Heart left ventricle (tissue), 16 donors: ENCODE measurements at regions not wholly inside any gene's neighbourhood (a gene's known extent, or its start where the extent isn't known, plus 50 kb on each side); places are given as distances from the start of the nearest gene placed in this dataset.

Experiments used
- ATAC-seq, 4 donors: fragments of 200-7000 bp; cut with Tn5 transposase; one replicate each; pipeline ENCODE4 v1.9.1; 2020 to 2022; ENCODE audit warnings: moderate library complexity in 4 of 4, mild to moderate bottlenecking in 3 of 4, moderate number of reproducible peaks in 1 of 4
- DNase-seq, 5 donors: peaks; one replicate each; pipeline ENCODE4 v3.0.0-alpha.2; 2020
- H3K27ac ChIP-seq, 12 donors: fragments of 200-600 bp; sonication (generic) in 4 of 12; one replicate each; pipeline versions ENCODE4 v1.5.0 to v1.8.0; 2016 to 2022; ENCODE audit warnings: mild to moderate bottlenecking in 2 of 12
- H3K27me3 ChIP-seq, 9 donors: fragments of 200-600 bp; sonication (generic) in 2 of 9; one replicate each; pipeline versions ENCODE4 v1.5.1 to v1.8.0; 2016 to 2022; ENCODE audit warnings: mild to moderate bottlenecking in 3 of 9
- H3K36me3 ChIP-seq, 9 donors: fragments of 200-600 bp; sonication (generic) in 2 of 9; one replicate each; pipeline versions ENCODE4 v1.5.0 to v1.8.0; 2018 to 2022; ENCODE audit warnings: mild to moderate bottlenecking in 2 of 9
- H3K4me1 ChIP-seq, 12 donors: fragments of 200-600 bp; sonication (generic) in 4 of 12; one replicate each; pipeline versions ENCODE4 v1.5.0 to v1.8.0; 2016 to 2022; ENCODE audit warnings: mild to moderate bottlenecking in 3 of 12
- H3K4me3 ChIP-seq, 12 donors: fragments of 200-600 bp; sonication (generic) in 4 of 12; one replicate each; pipeline versions ENCODE4 v1.5.0 to v1.8.0; 2017 to 2022; ENCODE audit warnings: mild to moderate bottlenecking in 9 of 12, moderate library complexity in 4 of 12
- H3K9me3 ChIP-seq, 12 donors: fragments of 200-600 bp; sonication (generic) in 4 of 12; one replicate each; pipeline versions ENCODE4 v1.5.0 to v1.8.0; 2016 to 2022; ENCODE audit warnings: mild to moderate bottlenecking in 1 of 12
- POLR2A ChIP-seq, 2 donors: fragments of 450-650 bp; IDR thresholded peaks; one replicate each; pipeline ENCODE4 v1.6.1; 2017; ENCODE audit warnings: antibody characterized with exemption in 2 of 2, mild to moderate bottlenecking in 2 of 2, moderate library complexity in 2 of 2
- WGBS, 4 donors: extraction: QIAGEN DNeasy Blood & Tissue Kit in 2 of 4; methylation state at CpG; one replicate each; pipeline versions ENCODE4 v1.1.5 to v1.1.7; 2013 to 2018; 5-methylcytosine and 5-hydroxymethylcytosine counted together
- intact Hi-C, 10 donors: fragments of 100-400 bp; cut with DNase I; formaldehyde crosslinking; loops; one replicate each; pipeline versions ENCODE4 v1.11.1 to v1.14.2; 2022
- TF ChIP-seq, protein P1 (sequence below), 12 donors: fragments of 200-600 bp; sonication (generic) in 4 of 12; IDR thresholded peaks; one replicate each; pipeline versions ENCODE4 v1.5.0 to v1.8.0; 2018 to 2022; ENCODE audit warnings: antibody characterized with exemption in 12 of 12, mild to moderate bottlenecking in 5 of 12
- donor health status: ischemic (EF 13 %, LVEDD 7.1; RV severe dilation, severe dysfunction).
- donor health status: healthy with polysubstance abuse.
- donor health status: DM: no; HTN: yes; CAD: no.
- donor health status: DM: no; HTN: no; CAD: no.
- donor health status: ischemic (EF 25% LVEDD 6.9; RV normal size, moderate dysfunction).
- donor health status: ischemic (EF 25% LVEDD 5.7; RV mildly dilated, moderate dysfunction).
- donor health status: healthy.
- donor health status: DM: yes; HTN: yes; CAD: no.
- donor health status: ischemic (EF 35%, LVEDD 5.7; RV mildly dilated, moderate dysfunction).
- donor health status: nonischemic (EF 11% LVEDD 7.7; RV severe dilation, severe dysfunction).
- donor health status: DM: yes; HTN: yes; CAD: no.
- donor health status: PGD.
- donor health status: ischemic (EF 29% LVEDD 5.4; RV normal size, mild dysfunction).
- donor health status: nonischemic (EF 23%, LVEDD 6.1; RV moderate dilation, normal function).

DNA sequence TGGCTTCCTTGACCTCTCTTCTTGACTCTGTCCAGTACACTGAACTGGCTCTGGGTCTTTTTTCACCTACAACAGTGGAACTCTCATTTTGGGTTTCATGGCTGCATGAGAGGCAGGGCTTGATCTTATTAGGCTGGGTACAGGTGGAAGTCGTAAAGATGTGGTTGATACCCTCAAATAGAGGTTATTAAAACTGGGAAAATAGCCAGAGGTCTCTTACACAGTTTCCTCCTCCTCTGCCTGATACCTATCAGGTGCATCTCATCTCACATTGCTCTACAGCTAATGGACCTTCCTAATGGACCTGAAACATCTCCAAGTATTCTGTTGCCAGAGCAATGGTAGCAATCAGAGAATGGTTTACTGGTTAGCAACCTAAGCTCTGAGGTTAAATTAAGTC lies 231.8 kb downstream of the ETAA1 start:
- DNase-seq (no peak), ATAC-seq (no peak)
- intact Hi-C loops = no loop called here
- TF ChIP-seq, protein P1, sequence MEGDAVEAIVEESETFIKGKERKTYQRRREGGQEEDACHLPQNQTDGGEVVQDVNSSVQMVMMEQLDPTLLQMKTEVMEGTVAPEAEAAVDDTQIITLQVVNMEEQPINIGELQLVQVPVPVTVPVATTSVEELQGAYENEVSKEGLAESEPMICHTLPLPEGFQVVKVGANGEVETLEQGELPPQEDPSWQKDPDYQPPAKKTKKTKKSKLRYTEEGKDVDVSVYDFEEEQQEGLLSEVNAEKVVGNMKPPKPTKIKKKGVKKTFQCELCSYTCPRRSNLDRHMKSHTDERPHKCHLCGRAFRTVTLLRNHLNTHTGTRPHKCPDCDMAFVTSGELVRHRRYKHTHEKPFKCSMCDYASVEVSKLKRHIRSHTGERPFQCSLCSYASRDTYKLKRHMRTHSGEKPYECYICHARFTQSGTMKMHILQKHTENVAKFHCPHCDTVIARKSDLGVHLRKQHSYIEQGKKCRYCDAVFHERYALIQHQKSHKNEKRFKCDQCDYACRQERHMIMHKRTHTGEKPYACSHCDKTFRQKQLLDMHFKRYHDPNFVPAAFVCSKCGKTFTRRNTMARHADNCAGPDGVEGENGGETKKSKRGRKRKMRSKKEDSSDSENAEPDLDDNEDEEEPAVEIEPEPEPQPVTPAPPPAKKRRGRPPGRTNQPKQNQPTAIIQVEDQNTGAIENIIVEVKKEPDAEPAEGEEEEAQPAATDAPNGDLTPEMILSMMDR (IDR thresholded peaks at IDR 0.05) = no peak
- Histone ChIP-seq H3K4me1 (no peaks in the 10 kb centered on the region), H3K27me3 (no peaks in the 10 kb centered on the region), H3K4me3 (no peak overlapping the region), H3K27ac (no peak overlapping the region), H3K36me3 (no peaks in the 10 kb centered on the region), H3K9me3 (peaks cover 0 to 3% (median 0%) of the 10 kb centered on the region in 12 donors)
- WGBS, 4 donors = 69 to 80% (median 75%) methylated on average over 1 of the region's 1 CpG

GRCh38 chr2:67631483-67631882 lies 234.3 kb downstream of the ETAA1 start:
- Histone ChIP-seq H3K9me3 (no peaks in the 10 kb centered on the region), H3K36me3 (no peaks in the 10 kb centered on the region), H3K27ac (no peak overlapping the region), H3K4me1 (no peaks in the 10 kb centered on the region), H3K27me3 (no peaks in the 10 kb centered on the region), H3K4me3 (no peak overlapping the region)
- no peak for TF ChIP-seq POLR2A (IDR thresholded peaks at IDR 0.05)
- TF ChIP-seq, protein P1 (IDR thresholded peaks at IDR 0.05) = no peak
- ATAC-seq (no peak), DNase-seq (no peak)
- intact Hi-C loops = no loop called here

GRCh38 chr2:67633212-67633856 lies 236.2 kb downstream of the ETAA1 start:
- intact Hi-C loops = no loop called here
- ATAC-seq = no peak
- WGBS, 4 donors = 71 to 81% (median 75%) methylated on average over 3 of the region's 3 CpGs

DNA sequence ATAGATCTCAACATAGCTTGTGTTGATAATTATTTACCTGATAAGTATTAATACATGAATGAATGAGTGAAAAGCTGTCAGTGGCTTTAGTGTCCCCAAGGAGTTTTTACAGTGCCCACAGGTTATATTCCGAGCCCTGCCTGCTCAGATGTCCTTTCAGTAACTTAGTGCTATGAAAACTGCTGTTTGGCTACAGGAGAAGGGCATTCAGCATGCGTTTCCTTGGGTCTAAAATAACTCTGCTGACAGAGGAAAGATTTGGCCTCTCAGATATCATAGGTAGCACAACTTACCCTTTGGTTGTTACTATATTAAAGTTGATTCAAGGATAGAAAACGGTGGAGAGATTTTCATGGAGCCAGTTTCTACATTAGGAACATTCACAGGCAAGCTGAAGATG lies 241.0 kb downstream of the ETAA1 start:
- Histone ChIP-seq H3K4me3 (no peak overlapping the region), H3K27ac (peak overlapping the region in 2 of 12 donors; percentile 4 to 30), H3K36me3 (no peaks in the 10 kb centered on the region), H3K27me3 (no peaks in the 10 kb centered on the region), H3K9me3 (no peaks in the 10 kb centered on the region), H3K4me1 (peaks cover 0 to 10% (median 0%) of the 10 kb centered on the region in 12 donors)
- intact Hi-C loops = no loop called here
- no peak for DNase-seq
- TF ChIP-seq, protein P1 (IDR thresholded peaks at IDR 0.05) = no peak
- TF ChIP-seq POLR2A (IDR thresholded peaks at IDR 0.05) = no peak
- WGBS, 4 donors = 18 to 23% (median 20%) methylated on average over 3 of the region's 3 CpGs
- ATAC-seq = peak in 2 of 4 donors; percentile 82 to 83

More at GRCh38 chr2:67633212-67633856, 236.2 kb downstream of the ETAA1 start:
- Histone ChIP-seq H3K27me3 (no peaks in the 10 kb centered on the region), H3K4me3 (no peak overlapping the region), H3K9me3 (no peaks in the 10 kb centered on the region), H3K4me1 (peaks cover 0 to 1% (median 0%) of the 10 kb centered on the region in 12 donors), H3K36me3 (no peaks in the 10 kb centered on the region), H3K27ac (no peak overlapping the region)
- DNase-seq = no peak
- TF ChIP-seq POLR2A (IDR thresholded peaks at IDR 0.05) = no peak
- TF ChIP-seq, protein P1 (IDR thresholded peaks at IDR 0.05) = no peak
